GM21381 (cell line): ENCODE measurements at regions not wholly inside any gene's neighbourhood (a gene's known extent, or its start where the extent isn't known, plus 50 kb on each side); places are given as distances from the start of the nearest gene placed in this dataset.
"Not testable (repeated sequence)": the region's sequence is repeated elsewhere in the genome, so short reads cannot be mapped to it uniquely, and the experiment has no call there.

Source experiments
- ATAC-seq: cut with Tn5 transposase; IDR thresholded peaks from one replicate; pipeline ENCODE4 v1.9.1; 2021; ENCODE audit warnings: mild to moderate bottlenecking, moderate library complexity; ENCODE audit not compliant: unreplicated experiment

GRCh38 chr6:85236636-85237035 lies 213.2 kb upstream of the NT5E start:
- ATAC-seq: no peak

- not testable (repeated sequence) for ATAC-seq
Measured at GRCh38 chr6:85227345-85227744, 222.5 kb upstream of the NT5E start.

- not testable (repeated sequence) for ATAC-seq
Measured at GRCh38 chr6:85212794-85213193, 237.1 kb upstream of the NT5E start.

- ATAC-seq: no peak
Measured at GRCh38 chr6:85195243-85195642, 254.6 kb upstream of the NT5E start.

- no peak for ATAC-seq
Measured at GRCh38 chr6:85193339-85193738, 256.5 kb upstream of the NT5E start.

GRCh38 chr6:85192596-85192995 lies 257.3 kb upstream of the NT5E start:
- no peak for ATAC-seq

- no peak for ATAC-seq
Measured at GRCh38 chr6:85192186-85192585, 257.7 kb upstream of the NT5E start.

GRCh38 chr6:85191656-85192055 lies 258.2 kb upstream of the NT5E start:
- no peak for ATAC-seq

- no peak for ATAC-seq
Measured at GRCh38 chr6:85186546-85187175, 263.2 kb upstream of the NT5E start.

- no peak for ATAC-seq
Measured at GRCh38 chr6:85185977-85186376, 263.9 kb upstream of the NT5E start.

- no peak for ATAC-seq
Measured at GRCh38 chr6:85183841-85184240, 266.0 kb upstream of the NT5E start.

- no peak for ATAC-seq
Measured at GRCh38 chr6:85172705-85173104, 277.2 kb upstream of the NT5E start.

GRCh38 chr6:85172161-85172560 lies 277.7 kb upstream of the NT5E start:
- ATAC-seq: no peak

GRCh38 chr6:85169189-85169588 lies 280.7 kb upstream of the NT5E start:
- ATAC-seq: no peak

- no peak for ATAC-seq
Measured at GRCh38 chr6:85168146-85168545, 281.7 kb upstream of the NT5E start.

GRCh38 chr6:85166114-85166741 lies 283.7 kb upstream of the NT5E start:
- no peak for ATAC-seq

- ATAC-seq: no peak
Measured at GRCh38 chr6:85163156-85164080, 286.5 kb upstream of the NT5E start.

- no peak for ATAC-seq
Measured at GRCh38 chr6:85157311-85157710, 292.6 kb upstream of the NT5E start.

GRCh38 chr6:85143676-85144075 lies 306.2 kb upstream of the NT5E start:
- ATAC-seq: no peak

GRCh38 chr6:85137865-85138264 lies 312.0 kb upstream of the NT5E start:
- ATAC-seq: no peak

- ATAC-seq: no peak
Measured at GRCh38 chr6:85136310-85136709, 313.6 kb upstream of the NT5E start.
